ENCODE measurements at regions not wholly inside any gene's neighbourhood (a gene's known extent, or its start where the extent isn't known, plus 50 kb on each side); places are given as distances from the start of the nearest gene placed in this dataset.
"Not testable (repeated sequence)": the region's sequence is repeated elsewhere in the genome, so short reads cannot be mapped to it uniquely, and the experiment has no call there.

GRCh38 chrX:98956014-98956413, 1454.1 kb downstream of the PCDH19 start:
- Histone ChIP-seq H3K4me3 (no peak overlapping the region), H3K27ac (no peak overlapping the region), H3K9me3 (ENCODE audit: low read depth, low read length) (no peaks in the 10 kb centered on the region), H3K36me3 (ENCODE audit: insufficient read depth, low read length) (no peaks in the 10 kb centered on the region), H3K9ac (ENCODE audit: insufficient read length) (no peak overlapping the region)
- no peak for DNase-seq (ENCODE audit: low read depth, low spot score)
- TF ChIP-seq POLR2AphosphoS5 (IDR thresholded peaks at IDR 0.05; ENCODE audit: borderline replicate concordance, low read depth, low read length), result no peak
- TF ChIP-seq FOXP2 (optimal IDR thresholded peaks at IDR 0.05; ENCODE audit: control extremely low read depth, extremely low read length, insufficient read depth), result no peak
- TF ChIP-seq EZH2 (IDR thresholded peaks at IDR 0.05), result no peak

- no peak for DNase-seq (ENCODE audit: low read depth, low spot score)
- TF ChIP-seq FOXP2 (optimal IDR thresholded peaks at IDR 0.05; ENCODE audit: control extremely low read depth, extremely low read length, insufficient read depth) (no peak), EZH2 (IDR thresholded peaks at IDR 0.05) (no peak), POLR2AphosphoS5 (IDR thresholded peaks at IDR 0.05; ENCODE audit: borderline replicate concordance, low read depth, low read length) (no peak)
- H3K27ac ChIP-seq, result no peak overlapping the region
- no peaks in the 10 kb centered on the region for H3K9me3 ChIP-seq (ENCODE audit: low read depth, low read length)
- no peaks in the 10 kb centered on the region for H3K36me3 ChIP-seq (ENCODE audit: insufficient read depth, low read length)
- H3K4me3 ChIP-seq, result no peak overlapping the region
- H3K9ac ChIP-seq (ENCODE audit: insufficient read length), result no peak overlapping the region
Observed at GRCh38 chrX:98939456-98939855, 1470.6 kb downstream of the PCDH19 start.

- Histone ChIP-seq H3K36me3 (ENCODE audit: insufficient read depth, low read length) (no peaks in the 10 kb centered on the region), H3K27ac (no peak overlapping the region), H3K9ac (ENCODE audit: insufficient read length) (no peak overlapping the region), H3K4me3 (no peak overlapping the region), H3K9me3 (ENCODE audit: low read depth, low read length) (no peaks in the 10 kb centered on the region)
- no peak for DNase-seq (ENCODE audit: low read depth, low spot score)
- TF ChIP-seq POLR2AphosphoS5 (IDR thresholded peaks at IDR 0.05; ENCODE audit: borderline replicate concordance, low read depth, low read length) (no peak), FOXP2 (optimal IDR thresholded peaks at IDR 0.05; ENCODE audit: control extremely low read depth, extremely low read length, insufficient read depth) (no peak)
Observed at GRCh38 chrX:98931216-98931615, 1478.9 kb downstream of the PCDH19 start.

GRCh38 chrX:98924511-98924910, 1485.6 kb downstream of the PCDH19 start:
- Histone ChIP-seq H3K4me3 (no peak overlapping the region), H3K36me3 (ENCODE audit: insufficient read depth, low read length) (no peaks in the 10 kb centered on the region), H3K9me3 (ENCODE audit: low read depth, low read length) (no peaks in the 10 kb centered on the region), H3K9ac (ENCODE audit: insufficient read length) (no peak overlapping the region), H3K27ac (no peak overlapping the region)
- no peak for DNase-seq (ENCODE audit: low read depth, low spot score)
- TF ChIP-seq EZH2 (IDR thresholded peaks at IDR 0.05) (no peak), POLR2AphosphoS5 (IDR thresholded peaks at IDR 0.05; ENCODE audit: borderline replicate concordance, low read depth, low read length) (no peak), FOXP2 (optimal IDR thresholded peaks at IDR 0.05; ENCODE audit: control extremely low read depth, extremely low read length, insufficient read depth) (no peak)

- H3K36me3 ChIP-seq (ENCODE audit: insufficient read depth, low read length), result no peaks in the 10 kb centered on the region
Observed at GRCh38 chrX:98897191-98897590, 1512.9 kb downstream of the PCDH19 start.

GRCh38 chrX:98850639-98851038, 1559.4 kb downstream of the PCDH19 start:
- peak overlapping the region; percentile 30; the same call in 1 of the 2 replicates for H3K4me3 ChIP-seq
- not testable (repeated sequence) for H3K36me3 ChIP-seq (ENCODE audit: insufficient read depth, low read length); H3K9ac ChIP-seq (ENCODE audit: insufficient read length); H3K9me3 ChIP-seq (ENCODE audit: low read depth, low read length); H3K27ac ChIP-seq
- DNase-seq (ENCODE audit: low read depth, low spot score), result peak; percentile 1

More at GRCh38 chrX:98897191-98897590, 1512.9 kb downstream of the PCDH19 start:
- H3K9me3 ChIP-seq (ENCODE audit: low read depth, low read length), result no peaks in the 10 kb centered on the region
- H3K27ac ChIP-seq, result no peak overlapping the region
- H3K9ac ChIP-seq (ENCODE audit: insufficient read length), result no peak overlapping the region
- no peak overlapping the region for H3K4me3 ChIP-seq
- no peak for TF ChIP-seq EZH2 (IDR thresholded peaks at IDR 0.05)
- TF ChIP-seq FOXP2 (optimal IDR thresholded peaks at IDR 0.05; ENCODE audit: control extremely low read depth, extremely low read length, insufficient read depth), result no peak
- no peak for TF ChIP-seq POLR2AphosphoS5 (IDR thresholded peaks at IDR 0.05; ENCODE audit: borderline replicate concordance, low read depth, low read length)
- no peak for DNase-seq (ENCODE audit: low read depth, low spot score)
